Keratinocyte (primary cell): ENCODE measurements at regions not wholly inside any gene's neighbourhood (a gene's known extent, or its start where the extent isn't known, plus 50 kb on each side); places are given as distances from the start of the nearest gene placed in this dataset.

Experiments
- DNase-seq: peaks from one replicate; pipeline ENCODE4 v3.0.0-alpha.2; 2011; ENCODE audit warnings: low read depth, missing footprints, low spot score
- FAIRE-seq: peaks from 2 replicates; lab custom pipeline; 2011; peaks lifted over from hg19 to GRCh38; lab: Jason Lieb, UNC
- H2AFZ ChIP-seq: 2 replicates; pipeline ENCODE4 v1.6.0; 2012; ENCODE audit warnings: low read length, control low read depth, inconsistent platforms; ENCODE audit not compliant: control insufficient read depth
- H3K27ac ChIP-seq: 2 replicates; pipeline ENCODE4 v1.5.1; 2011; ENCODE audit warnings: low read length; ENCODE audit not compliant: control insufficient read depth, insufficient read depth
- H3K27me3 ChIP-seq: 3 replicates; pipeline ENCODE4 v1.6.0; 2011; ENCODE audit warnings: low read length; ENCODE audit not compliant: control insufficient read depth, insufficient read depth; ENCODE audit errors: extremely low read depth
- H3K36me3 ChIP-seq, 2 experiments: 2 replicates in 1 of 2; 3 replicates in 1 of 2; pipeline ENCODE4 v1.5.1; 2011; ENCODE audit warnings: low read length in 2 of 2, mild to moderate bottlenecking in 1 of 2; ENCODE audit not compliant: control insufficient read depth in 2 of 2, insufficient read depth in 2 of 2; ENCODE audit errors: extremely low read depth in 1 of 2
- H3K4me1 ChIP-seq: 3 replicates; pipeline ENCODE4 v1.5.1; 2011; ENCODE audit warnings: low read length; ENCODE audit not compliant: control insufficient read depth, insufficient read depth; ENCODE audit errors: extremely low read depth
- H3K4me2 ChIP-seq: 3 replicates; pipeline ENCODE4 v1.6.0; 2011; ENCODE audit warnings: low read depth, low read length; ENCODE audit not compliant: control insufficient read depth, insufficient read depth; ENCODE audit errors: extremely low read depth
- H3K4me3 ChIP-seq, 3 experiments: fragments of 200-600 bp in 1 of 3; sonication (generic) in 1 of 3; 2 replicates in 2 of 3; 3 replicates in 1 of 3; pipeline ENCODE4 v1.5.1; 2011 to 2016; ENCODE audit warnings: low read length in 3 of 3, mild to moderate bottlenecking in 3 of 3, control low read depth in 2 of 3, inconsistent platforms in 1 of 3, low read depth in 1 of 3, mixed read lengths in 1 of 3, mixed run types in 1 of 3, moderate library complexity in 1 of 3; ENCODE audit not compliant: control insufficient read depth in 2 of 3, insufficient read depth in 2 of 3; ENCODE audit errors: extremely low read depth in 1 of 3
- H3K79me2 ChIP-seq: 2 replicates; pipeline ENCODE4 v1.6.0; 2012; ENCODE audit warnings: low read length; ENCODE audit not compliant: control insufficient read depth, insufficient read depth
- H3K9ac ChIP-seq: 3 replicates; pipeline ENCODE4 v1.6.0; 2011; ENCODE audit warnings: low read length; ENCODE audit not compliant: control insufficient read depth, insufficient read depth; ENCODE audit errors: extremely low read depth
- H3K9me1 ChIP-seq: 3 replicates; pipeline ENCODE4 v1.6.0; 2011; ENCODE audit warnings: low read length; ENCODE audit not compliant: control insufficient read depth, insufficient read depth; ENCODE audit errors: extremely low read depth
- H3K9me3 ChIP-seq: 2 replicates; pipeline ENCODE4 v1.5.1; 2012; ENCODE audit warnings: low read depth, low read length; ENCODE audit not compliant: control insufficient read depth
- H4K20me1 ChIP-seq: 3 replicates; pipeline ENCODE4 v1.6.0; 2011; ENCODE audit warnings: low read length; ENCODE audit not compliant: control insufficient read depth, insufficient read depth; ENCODE audit errors: extremely low read depth
- CTCF ChIP-seq, 3 experiments: IDR thresholded peaks in 1 of 3; conservative IDR thresholded peaks in 1 of 3; optimal IDR thresholded peaks in 1 of 3; 2 replicates in 2 of 3; 3 replicates in 1 of 3; pipeline versions ENCODE3 to v1.5.1; 2011; ENCODE audit warnings: low read length in 3 of 3, mild to moderate bottlenecking in 3 of 3, moderate library complexity in 2 of 3, control low read depth in 1 of 3, inconsistent platforms in 1 of 3; ENCODE audit not compliant: insufficient read depth in 2 of 3; ENCODE audit errors: extremely low read depth in 1 of 3
- EZH2 ChIP-seq: IDR thresholded peaks from one replicate; pipeline ENCODE4 v1.6.1; 2012; ENCODE audit warnings: inconsistent platforms, mild to moderate bottlenecking, low read length, moderate library complexity
- dilution Hi-C: fragments of 300-500 bp; cut with MboI; formaldehyde crosslinking; loops from one replicate; pipeline ENCODE4 v1.7.0; 2020; ENCODE audit warnings: low sequenced_read_pairs; ENCODE audit not compliant: extremely low pct_ligation_motif_present

- no peak for TF ChIP-seq EZH2
- no peak for TF ChIP-seq CTCF (optimal IDR thresholded peaks at IDR 0.05 in 1 of 3, IDR thresholded peaks at IDR 0.05 in 1 of 3, conservative IDR thresholded peaks at IDR 0.05 in 1 of 3; ENCODE audit: extremely low read depth in 1 of 3, insufficient read depth in 2 of 3, low read length in 3 of 3)
- Histone ChIP-seq H3K9me3 (no peaks in the 10 kb centered on the region), H3K4me1 (no peaks in the 10 kb centered on the region), H3K36me3 (no peaks in the 10 kb centered on the region), H3K27me3 (no peaks in the 10 kb centered on the region), H3K4me3 (no peak overlapping the region), H4K20me1 (no peaks in the 10 kb centered on the region), H3K4me2 (no peak overlapping the region), H3K27ac (no peak overlapping the region), H3K9me1 (no peaks in the 10 kb centered on the region), H3K9ac (no peak overlapping the region), H3K79me2 (no peaks in the 10 kb centered on the region), H2AFZ (no peak overlapping the region)
- dilution Hi-C loops, result no loop called here
- DNase-seq, result no peak
- FAIRE-seq, result no peak
These were observed 139.6 kb upstream of the RGPD4 start for GRCh38 chr2:107687073-107687472.

- DNase-seq (no peak), FAIRE-seq (no peak)
- Histone ChIP-seq H3K9me1 (no peaks in the 10 kb centered on the region), H3K79me2 (no peaks in the 10 kb centered on the region), H3K27me3 (no peaks in the 10 kb centered on the region), H3K9me3 (no peaks in the 10 kb centered on the region), H2AFZ (no peak overlapping the region), H3K4me3 (no peak overlapping the region), H4K20me1 (no peaks in the 10 kb centered on the region), H3K9ac (no peak overlapping the region), H3K27ac (no peak overlapping the region), H3K36me3 (no peaks in the 10 kb centered on the region), H3K4me1 (no peaks in the 10 kb centered on the region), H3K4me2 (no peak overlapping the region)
- dilution Hi-C loops, result no loop called here
- TF ChIP-seq EZH2, result no peak
These were observed 138.6 kb upstream of the RGPD4 start for GRCh38 chr2:107688135-107688534.

- DNase-seq (no peak), FAIRE-seq (no peak)
- H3K79me2 ChIP-seq, result no peaks in the 10 kb centered on the region
- no peak overlapping the region for H3K27ac ChIP-seq
- H3K9me1 ChIP-seq, result no peaks in the 10 kb centered on the region
- dilution Hi-C loops, result no loop called here
- no peak overlapping the region for H3K4me3 ChIP-seq
- H3K9ac ChIP-seq, result no peak overlapping the region
- TF ChIP-seq EZH2, result no peak
- no peak for TF ChIP-seq CTCF (optimal IDR thresholded peaks at IDR 0.05 in 1 of 3, IDR thresholded peaks at IDR 0.05 in 1 of 3, conservative IDR thresholded peaks at IDR 0.05 in 1 of 3; ENCODE audit: extremely low read depth in 1 of 3, insufficient read depth in 2 of 3, low read length in 3 of 3)
- H3K27me3 ChIP-seq, result no peaks in the 10 kb centered on the region
- no peaks in the 10 kb centered on the region for H4K20me1 ChIP-seq
- no peak overlapping the region for H2AFZ ChIP-seq
- no peaks in the 10 kb centered on the region for H3K9me3 ChIP-seq
- no peaks in the 10 kb centered on the region for H3K4me1 ChIP-seq
- no peak overlapping the region for H3K4me2 ChIP-seq
- no peaks in the 10 kb centered on the region for H3K36me3 ChIP-seq
These were observed 133.1 kb upstream of the RGPD4 start for GRCh38 chr2:107693604-107694003.
